HUES64 (cell line): ENCODE measurements at regions not wholly inside any gene's neighbourhood (a gene's known extent, or its start where the extent isn't known, plus 50 kb on each side); places are given as distances from the start of the nearest gene placed in this dataset.
"Not testable (repeated sequence)": the region's sequence is repeated elsewhere in the genome, so short reads cannot be mapped to it uniquely, and the experiment has no call there.

Experiments used
- H3K27ac ChIP-seq: 2 replicates; pipeline ENCODE4 v1.7.0; 2013; ENCODE audit warnings: low read depth, low read length, inconsistent platforms
- H3K27me3 ChIP-seq: 2 replicates; pipeline ENCODE4 v1.6.1; 2013; ENCODE audit warnings: mild to moderate bottlenecking, low read length; ENCODE audit not compliant: insufficient read depth
- H3K36me3 ChIP-seq: 2 replicates; pipeline ENCODE4 v1.6.1; 2013; ENCODE audit warnings: mild to moderate bottlenecking, low read length; ENCODE audit not compliant: insufficient read depth
- H3K4me1 ChIP-seq: 2 replicates; pipeline ENCODE4 v1.6.1; 2013; ENCODE audit warnings: mild to moderate bottlenecking, low read length, moderate library complexity; ENCODE audit not compliant: insufficient read depth
- H3K4me3 ChIP-seq: 2 replicates; pipeline ENCODE4 v1.5.1; 2013; ENCODE audit warnings: mild to moderate bottlenecking, low read length, moderate library complexity
- H3K9ac ChIP-seq: 2 replicates; pipeline ENCODE4 v1.6.1; 2013; ENCODE audit warnings: mild to moderate bottlenecking, low read depth, low read length
- H3K9me3 ChIP-seq: 2 replicates; pipeline ENCODE4 v1.6.1; 2013; ENCODE audit warnings: low read depth, low read length; ENCODE audit not compliant: insufficient read depth
- WGBS: fragments of 150-250, 120-280 bp; methylation state at CpG from one replicate; pipeline ENCODE4 v1.1.7; 2013; ENCODE audit warnings: missing lambda C conversion rate; 5-methylcytosine and 5-hydroxymethylcytosine counted together

GRCh38 chr4:32890398-32890797, 2170.2 kb downstream of the PCDH7 start:
- WGBS, result 89% methylated on average over 3 of the region's 4 CpGs
- Histone ChIP-seq H3K9ac (no peak overlapping the region), H3K9me3 (0 out of 2 replicates have a peak, but pooled peaks cover 5% of the 10 kb centered on the region), H3K27me3 (no peaks in the 10 kb centered on the region), H3K4me1 (no peaks in the 10 kb centered on the region), H3K27ac (no peak overlapping the region), H3K36me3 (no peaks in the 10 kb centered on the region), H3K4me3 (no peak overlapping the region)

DNA sequence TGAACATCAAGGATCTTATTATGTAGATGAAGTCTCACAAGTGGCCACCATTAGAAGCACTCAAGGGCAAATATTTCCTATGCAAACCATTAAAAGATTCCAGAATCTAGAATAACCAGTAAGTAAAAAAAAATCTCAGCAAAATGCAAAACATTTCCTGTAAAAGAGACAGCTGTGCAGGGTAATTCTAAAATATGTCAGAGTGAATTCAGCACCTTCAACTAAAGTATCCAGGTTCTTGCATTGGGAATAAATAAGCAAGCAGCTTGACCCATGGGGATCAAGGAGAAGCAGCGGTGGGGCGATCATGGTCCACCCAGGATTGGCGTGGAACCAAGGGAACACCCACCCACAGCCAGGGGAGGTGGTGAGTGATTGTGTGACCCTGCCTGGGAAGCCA, 2188.9 kb downstream of the PCDH7 start:
- H3K27ac ChIP-seq, result no peak overlapping the region
- no peaks in the 10 kb centered on the region for H3K36me3 ChIP-seq
- H3K9ac ChIP-seq, result no peak overlapping the region
- 100% methylated on average over 3 of the region's 3 CpGs for WGBS
- H3K27me3 ChIP-seq, result no peaks in the 10 kb centered on the region
- H3K9me3 ChIP-seq, result no peaks in the 10 kb centered on the region
- no peaks in the 10 kb centered on the region for H3K4me1 ChIP-seq
- H3K4me3 ChIP-seq, result no peak overlapping the region

DNA sequence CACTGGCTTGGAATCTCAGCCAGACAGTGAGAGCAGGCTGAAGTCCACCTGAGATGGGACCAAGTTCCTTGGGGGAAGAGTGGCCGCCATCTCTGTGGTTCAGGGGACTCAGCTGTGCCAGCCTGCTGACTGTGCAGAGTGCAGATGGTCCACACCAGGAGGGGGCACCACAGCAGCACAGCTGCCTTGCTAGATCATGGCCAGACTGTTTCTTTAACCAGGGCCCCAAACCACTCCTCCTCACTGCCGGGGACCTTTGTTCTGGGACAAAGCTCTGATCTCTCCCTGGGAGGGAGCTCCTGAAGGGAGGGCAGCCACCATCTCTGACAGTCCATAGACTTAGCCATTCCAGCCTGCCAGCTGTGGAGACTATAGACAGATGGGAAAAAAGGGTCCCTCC, 2189.6 kb downstream of the PCDH7 start:
- Histone ChIP-seq H3K4me1 (no peaks in the 10 kb centered on the region), H3K27ac (no peak overlapping the region), H3K27me3 (no peaks in the 10 kb centered on the region), H3K9me3 (no peaks in the 10 kb centered on the region), H3K4me3 (no peak overlapping the region), H3K36me3 (no peaks in the 10 kb centered on the region), H3K9ac (no peak overlapping the region)
- 92% methylated on average over 2 of the region's 2 CpGs for WGBS

DNA sequence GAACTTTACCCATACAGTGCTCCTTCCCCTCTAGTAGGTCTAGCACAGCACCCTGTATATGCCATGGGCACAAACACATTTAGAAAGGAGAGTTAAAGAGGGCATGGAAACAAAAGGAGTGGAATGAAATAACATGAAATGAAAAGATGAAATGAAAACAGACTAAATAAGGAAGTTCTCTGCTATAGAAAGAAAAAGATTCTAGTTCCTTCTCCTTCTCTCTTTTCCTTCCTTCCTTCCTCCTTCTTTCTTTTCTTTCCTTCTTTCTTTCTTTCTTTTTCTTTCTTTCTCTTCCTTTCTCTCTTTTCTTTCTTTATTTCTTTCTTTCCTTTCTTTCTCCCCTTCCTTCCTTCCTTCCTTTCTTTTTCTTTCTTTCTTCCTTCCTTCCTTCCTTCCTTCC, 2197.4 kb downstream of the PCDH7 start:
- Histone ChIP-seq H3K9me3 (no peaks in the 10 kb centered on the region), H3K4me1 (no peaks in the 10 kb centered on the region), H3K9ac (no peak overlapping the region), H3K27ac (no peak overlapping the region), H3K4me3 (no peak overlapping the region), H3K27me3 (no peaks in the 10 kb centered on the region), H3K36me3 (no peaks in the 10 kb centered on the region)

DNA sequence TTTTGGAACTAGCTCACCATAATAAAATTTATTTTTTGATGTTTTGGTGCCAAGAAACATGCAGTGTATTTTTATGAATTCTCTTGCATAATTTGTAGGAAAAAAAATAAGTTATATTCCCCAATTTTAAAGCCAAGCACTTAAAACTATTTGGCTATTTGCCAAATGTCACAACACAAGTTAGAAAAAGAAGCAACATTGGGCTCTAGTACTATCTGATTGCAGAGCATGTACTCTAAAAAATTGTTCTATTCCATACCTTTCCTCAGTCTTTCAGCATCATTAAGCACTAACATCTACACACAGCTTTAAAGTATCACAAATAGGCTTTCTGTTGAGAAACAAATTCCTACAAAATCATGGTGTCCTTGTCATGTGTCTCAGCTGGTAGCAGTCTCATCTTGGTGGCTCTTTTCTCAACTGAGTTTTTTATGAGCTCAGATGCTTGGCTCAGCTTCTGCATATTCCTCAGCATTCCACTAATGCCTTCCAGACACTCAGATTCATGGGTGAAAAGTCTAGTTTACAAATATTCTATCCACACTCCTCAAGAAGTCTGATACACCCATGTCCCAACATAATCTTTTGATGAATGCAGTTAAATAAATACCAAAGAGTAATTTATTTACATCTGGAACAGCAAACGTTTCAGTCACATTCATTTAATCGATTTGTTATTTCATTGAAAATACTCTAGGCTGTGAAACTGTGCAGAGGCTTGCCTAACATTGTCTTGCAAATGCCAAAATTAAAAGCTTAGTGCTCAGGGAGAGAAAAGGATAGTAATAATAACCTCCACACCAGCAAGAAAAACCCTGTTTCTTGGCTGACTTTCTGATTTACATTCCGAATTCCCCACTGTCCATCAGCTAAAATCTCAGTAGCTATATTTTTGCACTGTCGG, 2209.9 kb downstream of the PCDH7 start:
- Histone ChIP-seq H3K27ac (no peak overlapping the region), H3K4me3 (no peak overlapping the region), H3K9me3 (no peaks in the 10 kb centered on the region), H3K27me3 (no peaks in the 10 kb centered on the region), H3K4me1 (no peaks in the 10 kb centered on the region), H3K36me3 (no peaks in the 10 kb centered on the region), H3K9ac (no peak overlapping the region)
- WGBS, result 93% methylated on average over 4 of the region's 4 CpGs

DNA sequence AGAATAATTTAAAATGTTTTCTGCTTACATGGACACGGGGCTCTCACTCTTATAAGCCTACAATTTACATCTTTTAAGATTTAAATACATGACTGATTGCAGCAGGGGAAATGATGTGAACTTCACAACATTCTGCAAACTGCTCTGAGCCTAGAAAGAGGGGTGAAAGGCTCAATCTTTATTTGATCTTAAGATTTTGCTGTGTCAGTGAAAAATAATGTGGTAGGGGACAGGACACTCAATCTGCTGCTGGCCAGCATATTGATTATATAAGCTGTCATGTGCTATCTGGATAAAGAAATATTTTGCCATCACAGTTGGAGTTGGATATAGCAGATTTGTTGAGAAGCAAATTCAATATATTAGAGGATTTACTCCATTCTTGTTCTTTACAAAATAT, 2210.5 kb downstream of the PCDH7 start:
- no peak overlapping the region for H3K27ac ChIP-seq
- H3K27me3 ChIP-seq, result no peaks in the 10 kb centered on the region
- no peaks in the 10 kb centered on the region for H3K36me3 ChIP-seq
- H3K4me3 ChIP-seq, result no peak overlapping the region
- H3K9ac ChIP-seq, result no peak overlapping the region
- 43% methylated on average over 1 of the region's 1 CpG for WGBS
- H3K9me3 ChIP-seq, result no peaks in the 10 kb centered on the region
- no peaks in the 10 kb centered on the region for H3K4me1 ChIP-seq

GRCh38 chr4:32931475-32931874, 2211.3 kb downstream of the PCDH7 start:
- Histone ChIP-seq H3K27me3 (no peaks in the 10 kb centered on the region), H3K9ac (no peak overlapping the region)

DNA sequence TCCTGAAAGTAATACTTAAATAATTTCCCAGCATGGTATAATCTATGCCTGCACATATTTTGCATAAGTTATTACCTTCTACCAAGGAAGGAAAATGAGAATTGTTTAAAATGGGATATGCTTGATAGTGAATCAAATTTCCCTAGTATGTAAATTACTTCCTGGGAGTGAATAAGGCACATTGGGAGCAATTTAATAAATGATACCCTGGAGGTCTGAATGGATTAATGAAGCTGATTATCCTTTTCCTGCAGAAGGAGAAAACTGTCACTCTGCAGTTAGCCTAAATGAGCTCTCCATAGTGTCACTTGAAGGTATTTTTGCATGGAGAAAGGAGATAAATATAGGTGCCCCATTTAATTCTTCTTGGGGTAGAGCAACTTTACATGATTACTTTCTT, 2212.0 kb downstream of the PCDH7 start:
- Histone ChIP-seq H3K4me3 (no peak overlapping the region), H3K4me1 (no peaks in the 10 kb centered on the region), H3K27me3 (no peaks in the 10 kb centered on the region), H3K36me3 (no peaks in the 10 kb centered on the region), H3K27ac (no peak overlapping the region), H3K9me3 (no peaks in the 10 kb centered on the region), H3K9ac (no peak overlapping the region)

More at GRCh38 chr4:32931475-32931874, 2211.3 kb downstream of the PCDH7 start:
- Histone ChIP-seq H3K27ac (no peak overlapping the region), H3K36me3 (no peaks in the 10 kb centered on the region), H3K4me1 (no peaks in the 10 kb centered on the region), H3K4me3 (no peak overlapping the region), H3K9me3 (no peaks in the 10 kb centered on the region)
- 90% methylated on average over 1 of the region's 3 CpGs for WGBS

DNA sequence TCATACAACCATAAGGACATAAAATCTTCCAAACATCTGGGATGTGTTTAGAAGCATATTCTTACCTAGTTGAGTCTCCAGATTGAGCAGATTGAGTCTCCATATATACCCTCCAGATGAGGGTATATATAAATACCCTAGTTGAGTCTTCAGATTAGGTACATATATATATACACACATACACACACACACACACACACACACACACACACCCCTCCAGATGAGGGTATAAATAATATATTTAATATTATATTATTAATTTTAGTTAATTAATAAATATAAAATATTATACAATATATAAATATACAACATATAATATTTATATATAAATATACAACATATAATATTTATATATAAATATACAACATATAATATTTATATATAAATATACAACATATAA, 2219.1 kb downstream of the PCDH7 start:
- not testable (repeated sequence) for H3K4me1 ChIP-seq, H3K36me3 ChIP-seq, H3K9me3 ChIP-seq, H3K4me3 ChIP-seq, H3K27me3 ChIP-seq, H3K27ac ChIP-seq, H3K9ac ChIP-seq

DNA sequence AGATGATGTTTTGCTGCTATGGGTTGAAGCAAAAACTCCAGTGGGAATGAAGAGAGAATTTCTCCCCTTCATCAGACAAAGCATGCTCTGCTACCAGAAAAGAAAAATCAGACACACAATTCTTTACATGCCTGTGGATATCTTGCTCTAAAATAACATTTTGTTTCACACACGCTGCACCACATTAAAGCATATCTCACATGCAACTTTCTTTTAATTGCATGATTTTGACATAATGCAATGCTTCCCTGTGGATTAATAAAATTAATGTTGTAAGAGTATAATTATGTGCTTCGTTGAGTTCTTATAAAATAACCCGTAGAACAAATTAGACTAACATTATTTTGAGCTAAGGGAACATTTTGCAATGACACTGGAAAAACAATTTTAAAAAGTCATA, 2230.7 kb downstream of the PCDH7 start:
- H3K4me1 ChIP-seq, result no peaks in the 10 kb centered on the region
- no peak overlapping the region for H3K4me3 ChIP-seq
- WGBS, result 94% methylated on average over 1 of the region's 3 CpGs
- H3K27me3 ChIP-seq, result no peaks in the 10 kb centered on the region
- no peaks in the 10 kb centered on the region for H3K36me3 ChIP-seq
- no peak overlapping the region for H3K27ac ChIP-seq
- H3K9me3 ChIP-seq, result no peaks in the 10 kb centered on the region
- no peak overlapping the region for H3K9ac ChIP-seq

DNA sequence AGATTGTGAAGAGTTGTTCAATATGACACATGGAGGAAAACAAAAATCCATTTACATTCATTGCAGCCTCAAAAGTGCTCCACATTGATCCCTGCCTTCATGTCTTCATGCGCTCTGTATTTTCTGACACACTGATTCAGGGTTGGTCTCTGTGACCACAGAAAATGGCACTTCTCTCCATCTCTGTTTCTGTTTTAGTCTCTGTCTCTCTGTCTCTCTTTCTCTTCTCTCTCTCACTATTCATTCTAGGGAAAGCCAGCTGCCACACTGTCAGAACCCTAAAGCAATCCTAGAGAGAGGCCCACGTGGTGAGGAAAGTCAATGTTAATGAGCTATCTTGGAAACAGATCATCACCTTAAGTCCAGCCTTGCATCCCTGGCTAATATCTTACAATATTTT, 2238.4 kb downstream of the PCDH7 start:
- no peak overlapping the region for H3K27ac ChIP-seq
- 74% methylated on average over 2 of the region's 2 CpGs for WGBS

DNA sequence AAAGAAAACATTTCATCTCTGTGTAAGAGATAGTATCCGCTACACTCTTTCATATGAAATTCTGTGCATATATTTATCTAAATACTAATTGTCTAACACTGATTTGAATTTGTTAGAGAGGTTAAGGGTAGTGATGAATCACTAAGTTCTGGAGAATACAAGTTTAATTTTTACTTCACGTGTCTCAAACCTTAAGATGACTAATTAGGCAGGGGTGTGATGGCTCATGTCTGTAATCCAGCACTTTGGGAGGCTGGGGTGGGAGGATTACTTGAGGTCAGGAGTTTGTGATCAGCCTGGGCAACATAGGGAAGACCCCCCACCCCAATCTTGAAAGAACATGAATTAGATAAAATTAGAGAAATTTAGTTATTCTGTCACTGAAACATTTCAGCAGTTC, 2241.9 kb downstream of the PCDH7 start:
- no peaks in the 10 kb centered on the region for H3K36me3 ChIP-seq
- no peak overlapping the region for H3K4me3 ChIP-seq
- H3K9ac ChIP-seq, result no peak overlapping the region
- no peaks in the 10 kb centered on the region for H3K4me1 ChIP-seq
- no peaks in the 10 kb centered on the region for H3K9me3 ChIP-seq
- H3K27ac ChIP-seq, result no peak overlapping the region
- WGBS, result 93% methylated on average over 1 of the region's 2 CpGs
- no peaks in the 10 kb centered on the region for H3K27me3 ChIP-seq

More for the DNA sequence above, 2238.4 kb downstream of the PCDH7 start:
- Histone ChIP-seq H3K9ac (no peak overlapping the region), H3K9me3 (no peaks in the 10 kb centered on the region), H3K27me3 (no peaks in the 10 kb centered on the region), H3K36me3 (no peaks in the 10 kb centered on the region), H3K4me3 (no peak overlapping the region), H3K4me1 (no peaks in the 10 kb centered on the region)
